Sigmoid colon (tissue), 6 donors: ENCODE measurements at regions not wholly inside any gene's neighbourhood (a gene's known extent, or its start where the extent isn't known, plus 50 kb on each side); places are given as distances from the start of the nearest gene placed in this dataset.

Experiments used
- DNase-seq: peaks from one replicate; pipeline ENCODE4 v3.0.0-alpha.2; 2019
- H3K27ac ChIP-seq, 4 donors: fragments of 200-600 bp; sonication (generic); one replicate each; pipeline ENCODE4 v1.5.1; 2016 to 2019; ENCODE audit warnings: mild to moderate bottlenecking in 1 of 4
- H3K27me3 ChIP-seq, 3 donors: fragments of 200-600 bp; sonication (generic); one replicate each; pipeline ENCODE4 v1.5.1; 2019; ENCODE audit warnings: mild to moderate bottlenecking in 1 of 3
- H3K36me3 ChIP-seq, 4 donors: fragments of 200-600 bp; sonication (generic); one replicate each; pipeline ENCODE4 v1.5.1; 2016 to 2019
- H3K4me1 ChIP-seq, 4 donors: fragments of 200-600 bp; sonication (generic); one replicate each; pipeline ENCODE4 v1.5.1; 2017 to 2019
- H3K4me3 ChIP-seq, 4 donors: fragments of 200-600 bp; sonication (generic); one replicate each; pipeline ENCODE4 v1.5.1; 2017 to 2019; ENCODE audit warnings: mild to moderate bottlenecking in 2 of 4, moderate library complexity in 1 of 4
- H3K9me3 ChIP-seq, 4 donors: fragments of 200-600 bp in 3 of 4; sonication (generic) in 3 of 4; one replicate each; pipeline versions ENCODE4 v1.5.1 to v1.6.1; 2013 to 2019
- EP300 ChIP-seq, 4 donors: sonication (generic); formaldehyde crosslinking; IDR thresholded peaks; one replicate each; pipeline ENCODE4 v1.6.1; 2017; ENCODE audit warnings: antibody characterized with exemption in 4 of 4
- POLR2A ChIP-seq, 2 donors: fragments of 450-650 bp; IDR thresholded peaks; one replicate each; pipeline ENCODE4 v1.6.1; 2016; ENCODE audit warnings: antibody characterized with exemption in 2 of 2, mild to moderate bottlenecking in 2 of 2, moderate library complexity in 2 of 2
- POLR2AphosphoS5 ChIP-seq, 4 donors: sonication (generic); formaldehyde crosslinking; IDR thresholded peaks; one replicate each; pipeline ENCODE4 v1.6.1; 2017; ENCODE audit warnings: antibody characterized with exemption in 4 of 4
- WGBS, 2 donors: extraction: QIAGEN DNeasy Blood & Tissue Kit; methylation state at CpG; one replicate each; pipeline ENCODE4 v1.1.7; 2013; 5-methylcytosine and 5-hydroxymethylcytosine counted together
- intact Hi-C: fragments of 100-400 bp; cut with DNase I; formaldehyde crosslinking; loops from one replicate; pipeline ENCODE4 v1.15.1; 2023
- TF ChIP-seq, protein P1 (sequence below), 4 experiments: fragments of 450-650 bp in 3 of 4; fragments of 200-600 bp in 1 of 4; IDR thresholded peaks; one replicate each; pipeline ENCODE4 v1.5.1; 2016 to 2019; ENCODE audit warnings: antibody characterized with exemption in 4 of 4, mild to moderate bottlenecking in 3 of 4, moderate library complexity in 2 of 4
- donor health status: healthy with polysubstance abuse.
- donor health status: healthy.

DNA sequence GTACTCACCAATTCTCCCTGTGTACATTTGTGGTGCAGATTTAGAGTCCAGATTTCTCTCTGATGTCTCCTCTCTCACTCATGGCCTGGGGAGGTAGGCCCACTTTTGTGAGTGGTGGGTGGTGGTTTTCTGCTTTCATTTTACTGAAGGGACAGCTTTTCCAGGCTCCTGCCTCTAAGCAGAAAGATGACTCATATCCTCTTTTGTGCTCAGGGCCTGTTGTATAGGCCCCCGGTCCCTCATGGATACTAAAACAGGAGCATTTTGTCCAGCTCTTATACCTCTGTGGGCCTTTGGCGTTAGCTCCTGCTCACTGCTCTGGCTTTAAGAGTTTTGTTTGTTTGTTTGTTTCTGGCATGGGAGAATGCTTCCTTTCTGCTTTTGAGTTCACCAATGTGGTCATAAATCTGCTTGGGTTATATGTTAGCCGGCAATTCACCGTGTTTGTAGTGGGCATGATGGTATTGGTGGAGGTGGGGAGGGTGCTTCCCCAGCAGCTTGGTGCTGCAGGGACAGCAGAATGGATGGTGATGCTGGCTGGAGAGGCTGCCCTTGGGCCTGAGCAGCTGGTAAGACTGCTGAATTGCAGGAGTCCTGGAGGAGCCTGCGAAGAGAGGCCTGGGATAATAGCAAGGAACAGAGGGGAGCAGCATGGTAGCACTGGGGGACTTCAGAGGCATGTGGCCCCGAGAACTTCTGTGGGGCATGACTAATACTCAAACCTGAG, 468.7 kb downstream of the RPS24 start:
- no peaks in the 10 kb centered on the region for H3K27me3 ChIP-seq
- H3K27ac ChIP-seq = peak overlapping the region in 1 of 4 donors; percentile 43
- H3K4me3 ChIP-seq = no peak overlapping the region
- H3K9me3 ChIP-seq = no peaks in the 10 kb centered on the region
- intact Hi-C loops = no loop called here
- TF ChIP-seq, protein P1, sequence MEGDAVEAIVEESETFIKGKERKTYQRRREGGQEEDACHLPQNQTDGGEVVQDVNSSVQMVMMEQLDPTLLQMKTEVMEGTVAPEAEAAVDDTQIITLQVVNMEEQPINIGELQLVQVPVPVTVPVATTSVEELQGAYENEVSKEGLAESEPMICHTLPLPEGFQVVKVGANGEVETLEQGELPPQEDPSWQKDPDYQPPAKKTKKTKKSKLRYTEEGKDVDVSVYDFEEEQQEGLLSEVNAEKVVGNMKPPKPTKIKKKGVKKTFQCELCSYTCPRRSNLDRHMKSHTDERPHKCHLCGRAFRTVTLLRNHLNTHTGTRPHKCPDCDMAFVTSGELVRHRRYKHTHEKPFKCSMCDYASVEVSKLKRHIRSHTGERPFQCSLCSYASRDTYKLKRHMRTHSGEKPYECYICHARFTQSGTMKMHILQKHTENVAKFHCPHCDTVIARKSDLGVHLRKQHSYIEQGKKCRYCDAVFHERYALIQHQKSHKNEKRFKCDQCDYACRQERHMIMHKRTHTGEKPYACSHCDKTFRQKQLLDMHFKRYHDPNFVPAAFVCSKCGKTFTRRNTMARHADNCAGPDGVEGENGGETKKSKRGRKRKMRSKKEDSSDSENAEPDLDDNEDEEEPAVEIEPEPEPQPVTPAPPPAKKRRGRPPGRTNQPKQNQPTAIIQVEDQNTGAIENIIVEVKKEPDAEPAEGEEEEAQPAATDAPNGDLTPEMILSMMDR (IDR thresholded peaks at IDR 0.05) = no peak
- TF ChIP-seq POLR2AphosphoS5 (IDR thresholded peaks at IDR 0.05) (no peak), EP300 (IDR thresholded peaks at IDR 0.05) (no peak), POLR2A (IDR thresholded peaks at IDR 0.05) (no peak)
- H3K4me1 ChIP-seq = peaks cover 2 to 24% (median 21%) of the 10 kb centered on the region in 4 donors
- no peaks in the 10 kb centered on the region for H3K36me3 ChIP-seq
- WGBS, 2 donors = 79 to 82% methylated on average over 6 of the region's 6 CpGs
- no peak for DNase-seq

DNA sequence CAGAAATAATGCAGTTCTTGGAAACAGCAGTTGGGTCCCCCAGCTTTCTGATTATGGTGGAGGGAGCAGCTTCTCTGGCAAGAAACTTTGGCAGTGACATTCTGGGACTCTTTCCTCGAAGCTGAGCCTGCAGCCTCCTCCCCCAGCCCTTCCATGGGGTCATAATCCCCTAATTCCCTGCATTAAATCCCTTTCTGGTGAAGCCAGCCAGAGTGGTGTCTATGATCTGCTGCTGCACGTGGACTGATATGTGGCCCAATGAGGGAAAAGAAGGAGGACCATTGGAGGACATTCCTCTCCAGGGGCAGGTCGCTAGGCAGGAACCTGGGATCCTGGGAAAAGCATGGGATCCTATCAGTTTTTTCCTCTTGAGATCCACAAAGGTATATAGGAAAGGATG, 470.5 kb downstream of the RPS24 start:
- H3K36me3 ChIP-seq = no peaks in the 10 kb centered on the region
- no peaks in the 10 kb centered on the region for H3K9me3 ChIP-seq
- DNase-seq = no peak
- no peaks in the 10 kb centered on the region for H3K27me3 ChIP-seq
- no peak for TF ChIP-seq POLR2AphosphoS5 (IDR thresholded peaks at IDR 0.05)
- TF ChIP-seq, protein P1 (IDR thresholded peaks at IDR 0.05) = no peak
- no peak for TF ChIP-seq EP300 (IDR thresholded peaks at IDR 0.05)
- no peak for TF ChIP-seq POLR2A (IDR thresholded peaks at IDR 0.05)
- H3K27ac ChIP-seq = no peak overlapping the region
- H3K4me1 ChIP-seq = peaks cover 5 to 42% (median 39%) of the 10 kb centered on the region in 4 donors
- intact Hi-C loops = no loop called here
- no peak overlapping the region for H3K4me3 ChIP-seq
- WGBS, 2 donors = 73 to 78% methylated on average over 3 of the region's 3 CpGs

DNA sequence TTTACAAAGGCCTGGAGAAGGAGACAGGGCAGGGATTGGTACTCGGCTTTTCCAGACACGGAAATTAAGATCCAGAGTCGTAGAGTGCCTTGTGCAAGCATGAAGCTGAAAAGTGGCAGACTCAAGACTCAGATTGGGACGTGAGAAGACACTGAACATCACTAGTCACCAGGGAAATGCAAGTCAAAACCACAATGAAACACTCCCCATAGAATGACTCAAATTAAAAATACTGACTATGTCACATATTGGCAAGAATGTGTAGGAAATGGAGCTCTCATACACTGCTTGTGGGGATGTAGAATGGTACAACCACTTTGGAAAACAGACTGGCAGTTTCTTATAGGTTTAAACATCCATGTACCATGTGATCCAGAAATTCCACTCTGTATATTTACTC, 472.0 kb downstream of the RPS24 start:
- TF ChIP-seq POLR2A (IDR thresholded peaks at IDR 0.05) = no peak
- TF ChIP-seq, protein P1 (IDR thresholded peaks at IDR 0.05) = no peak
- TF ChIP-seq EP300 (IDR thresholded peaks at IDR 0.05) = no peak
- TF ChIP-seq POLR2AphosphoS5 (IDR thresholded peaks at IDR 0.05) = no peak
- Histone ChIP-seq H3K9me3 (no peaks in the 10 kb centered on the region), H3K36me3 (no peaks in the 10 kb centered on the region), H3K27me3 (no peaks in the 10 kb centered on the region), H3K27ac (peak overlapping the region in 1 of 4 donors; percentile 85), H3K4me1 (peaks cover 5 to 57% (median 54%) of the 10 kb centered on the region in 4 donors), H3K4me3 (no peak overlapping the region)
- intact Hi-C loops = no loop called here
- DNase-seq = no peak
- WGBS, 2 donors = 90 to 93% methylated on average over 4 of the region's 4 CpGs

DNA sequence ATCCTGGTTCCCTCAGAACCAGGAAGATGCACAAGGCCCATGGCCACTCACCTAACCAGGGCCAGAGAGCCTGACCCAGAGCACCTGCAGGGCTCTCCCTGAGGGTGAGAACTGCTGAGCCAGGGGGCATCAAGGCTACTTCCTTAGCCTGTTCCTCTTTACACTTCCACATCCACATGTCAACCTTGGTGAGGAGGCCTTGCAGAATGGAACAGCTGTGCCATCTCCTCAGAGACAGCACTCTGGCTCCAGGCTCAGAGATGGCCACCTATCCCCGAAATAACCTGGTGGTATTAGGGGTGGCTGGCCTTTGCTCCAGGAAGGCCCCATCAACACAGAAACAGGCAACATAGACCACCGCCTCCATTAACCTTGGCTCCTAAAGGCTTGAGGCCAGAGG, 473.0 kb downstream of the RPS24 start:
- TF ChIP-seq POLR2AphosphoS5 (IDR thresholded peaks at IDR 0.05) = no peak
- TF ChIP-seq POLR2A (IDR thresholded peaks at IDR 0.05) = no peak
- no peak for TF ChIP-seq EP300 (IDR thresholded peaks at IDR 0.05)
- TF ChIP-seq, protein P1 (IDR thresholded peaks at IDR 0.05) = no peak
- intact Hi-C loops = no loop called here
- no peak for DNase-seq
- H3K27ac ChIP-seq = peak overlapping the region; percentile 76 to 86 (median 82)
- no peaks in the 10 kb centered on the region for H3K27me3 ChIP-seq
- no peaks in the 10 kb centered on the region for H3K36me3 ChIP-seq
- no peaks in the 10 kb centered on the region for H3K9me3 ChIP-seq
- WGBS, 2 donors = 86 to 96% methylated on average over 2 of the region's 2 CpGs
- H3K4me1 ChIP-seq = peaks cover 5 to 67% (median 63%) of the 10 kb centered on the region in 4 donors
- no peak overlapping the region for H3K4me3 ChIP-seq
